Parathyroid adenoma (tissue), 2 donors: ENCODE measurements at regions not wholly inside any gene's neighbourhood (a gene's known extent, or its start where the extent isn't known, plus 50 kb on each side); places are given as distances from the start of the nearest gene placed in this dataset.

Experiments
- H2AFZ ChIP-seq: fragments of 300-600 bp; sonication (generic); one replicate; pipeline ENCODE4 v1.7.0; 2017; ENCODE audit warnings: antibody characterized with exemption, mild to moderate bottlenecking
- H3K27ac ChIP-seq: fragments of 300-600 bp; sonication (generic); one replicate; pipeline ENCODE4 v1.7.0; 2017
- H3K27me3 ChIP-seq: fragments of 300-600 bp; sonication (generic); one replicate; pipeline ENCODE4 v1.7.0; 2017; ENCODE audit warnings: low read length; ENCODE audit not compliant: control insufficient read depth, insufficient read depth
- H3K36me3 ChIP-seq: fragments of 300-600 bp; sonication (generic); one replicate; pipeline ENCODE4 v1.7.0; 2017; ENCODE audit warnings: low read length; ENCODE audit not compliant: control insufficient read depth, insufficient read depth
- H3K4me1 ChIP-seq: fragments of 300-600 bp; sonication (generic); one replicate; pipeline ENCODE4 v1.7.0; 2017; ENCODE audit warnings: control low read depth
- H3K4me2 ChIP-seq: fragments of 300-600 bp; sonication (generic); one replicate; pipeline ENCODE4 v1.7.0; 2017; ENCODE audit warnings: low read length
- H3K4me3 ChIP-seq: fragments of 300-600 bp; sonication (generic); one replicate; pipeline ENCODE4 v1.7.0; 2017; ENCODE audit warnings: low read depth, low read length
- H3K79me2 ChIP-seq: fragments of 300-600 bp; sonication (generic); one replicate; pipeline ENCODE4 v1.7.0; 2017; ENCODE audit warnings: control low read depth
- H3K9ac ChIP-seq: fragments of 300-600 bp; sonication (generic); one replicate; pipeline ENCODE4 v1.7.0; 2017; ENCODE audit warnings: mild to moderate bottlenecking
- H3K9me3 ChIP-seq: fragments of 300-600 bp; sonication (generic); one replicate; pipeline ENCODE4 v1.7.0; 2017; ENCODE audit warnings: low read length; ENCODE audit not compliant: control insufficient read depth
- CTCF ChIP-seq: fragments of 300-600 bp; sonication (generic); IDR thresholded peaks from one replicate; pipeline ENCODE4 v1.7.0; 2017; ENCODE audit warnings: antibody characterized with exemption, mild to moderate bottlenecking
- donor health status: primary hyperparathyroidism.

- no peak overlapping the region for H3K9ac ChIP-seq
- no peaks in the 10 kb centered on the region for H3K9me3 ChIP-seq
- H3K79me2 ChIP-seq: no peaks in the 10 kb centered on the region
- H3K27ac ChIP-seq: no peak overlapping the region
- H3K4me3 ChIP-seq: no peak overlapping the region
- H3K4me2 ChIP-seq: no peak overlapping the region
- H3K27me3 ChIP-seq: no peaks in the 10 kb centered on the region
- no peaks in the 10 kb centered on the region for H3K4me1 ChIP-seq
- no peak overlapping the region for H2AFZ ChIP-seq
- no peaks in the 10 kb centered on the region for H3K36me3 ChIP-seq
- TF ChIP-seq CTCF: no peak
Observed at GRCh38 chr2:155755481-155755880, 577.0 kb downstream of the NR4A2 start.

GRCh38 chr2:155748131-155748530, 584.4 kb downstream of the NR4A2 start:
- no peaks in the 10 kb centered on the region for H3K36me3 ChIP-seq
- no peak overlapping the region for H3K4me2 ChIP-seq
- no peaks in the 10 kb centered on the region for H3K9me3 ChIP-seq
- H3K27ac ChIP-seq: no peak overlapping the region
- H2AFZ ChIP-seq: no peak overlapping the region
- H3K79me2 ChIP-seq: no peaks in the 10 kb centered on the region
- H3K4me3 ChIP-seq: no peak overlapping the region
- no peaks in the 10 kb centered on the region for H3K4me1 ChIP-seq
- no peak overlapping the region for H3K9ac ChIP-seq
- H3K27me3 ChIP-seq: no peaks in the 10 kb centered on the region
- no peak for TF ChIP-seq CTCF

GRCh38 chr2:155747531-155747930, 585.0 kb downstream of the NR4A2 start:
- Histone ChIP-seq H3K4me2 (no peak overlapping the region), H3K4me1 (no peaks in the 10 kb centered on the region), H2AFZ (no peak overlapping the region), H3K9me3 (no peaks in the 10 kb centered on the region), H3K36me3 (no peaks in the 10 kb centered on the region), H3K79me2 (no peaks in the 10 kb centered on the region), H3K27me3 (no peaks in the 10 kb centered on the region), H3K27ac (no peak overlapping the region), H3K4me3 (no peak overlapping the region), H3K9ac (no peak overlapping the region)
- no peak for TF ChIP-seq CTCF

- H3K9ac ChIP-seq: no peak overlapping the region
Observed at GRCh38 chr2:155733091-155733853, 599.2 kb downstream of the NR4A2 start.

More at GRCh38 chr2:155733091-155733853, 599.2 kb downstream of the NR4A2 start:
- no peak overlapping the region for H3K4me2 ChIP-seq
- TF ChIP-seq CTCF: no peak
- H3K36me3 ChIP-seq: no peaks in the 10 kb centered on the region
- H3K4me1 ChIP-seq: no peaks in the 10 kb centered on the region
- no peaks in the 10 kb centered on the region for H3K9me3 ChIP-seq
- no peaks in the 10 kb centered on the region for H3K79me2 ChIP-seq
- no peak overlapping the region for H3K4me3 ChIP-seq
- H2AFZ ChIP-seq: no peak overlapping the region
- no peak overlapping the region for H3K27ac ChIP-seq
- no peaks in the 10 kb centered on the region for H3K27me3 ChIP-seq
